ENCODE measurements at regions not wholly inside any gene's neighbourhood (a gene's known extent, or its start where the extent isn't known, plus 50 kb on each side); places are given as distances from the start of the nearest gene placed in this dataset.

- H3K4me3 Mint-ChIP-seq (ENCODE audit: unreplicated experiment) = no peak overlapping the region
- no peaks in the 10 kb centered on the region for H3K9me3 Mint-ChIP-seq (ENCODE audit: unreplicated experiment)
- FAIRE-seq = no peak
- H3K4me2 ChIP-seq (ENCODE audit: low read length) = no peak overlapping the region
- no peak overlapping the region for H3K4me3 ChIP-seq (ENCODE audit: insufficient read depth, low read depth, low read length)
- no peak for DNase-seq (ENCODE audit: low read depth)
- peaks cover 22% of the 10 kb centered on the region for H3K27me3 Mint-ChIP-seq (ENCODE audit: low read depth, unreplicated experiment)
- no peaks in the 10 kb centered on the region for H4K20me1 ChIP-seq (ENCODE audit: insufficient read depth, low read length)
- no peaks in the 10 kb centered on the region for H3K79me2 ChIP-seq (ENCODE audit: insufficient read depth, low read length)
- peak overlapping the region; percentile 11 for H2AFZ ChIP-seq (ENCODE audit: low read depth, low read length)
- H3K27me3 ChIP-seq (ENCODE audit: insufficient read depth, low read length) = no peaks in the 10 kb centered on the region
- H3K4me1 Mint-ChIP-seq (ENCODE audit: low read depth, unreplicated experiment) = no peaks in the 10 kb centered on the region
- H3K27ac Mint-ChIP-seq (ENCODE audit: unreplicated experiment) = no peak overlapping the region
- TF ChIP-seq CTCF (IDR thresholded peaks at IDR 0.05; ENCODE audit: insufficient read depth, low read depth, low read length) (no peak), EZH2 (IDR thresholded peaks at IDR 0.05; ENCODE audit: insufficient read depth, low read length) (no peak)
- no peaks in the 10 kb centered on the region for H3K36me3 ChIP-seq (ENCODE audit: insufficient read depth, low read length)
- no peaks in the 10 kb centered on the region for H3K4me1 ChIP-seq (ENCODE audit: insufficient read depth, low read length)
- H3K36me3 Mint-ChIP-seq (ENCODE audit: low read depth, unreplicated experiment) = no peaks in the 10 kb centered on the region
- H3K9me3 ChIP-seq (ENCODE audit: insufficient read depth, low read depth, low read length) = peaks cover 2% of the 10 kb centered on the region
- no peak overlapping the region for H3K27ac ChIP-seq (ENCODE audit: low read depth, low read length)
- no peak overlapping the region for H3K9ac ChIP-seq (ENCODE audit: low read length)
Measured at GRCh38 chr1:226799634-226800281, 60.7 kb upstream of the ITPKB start.

GRCh38 chr1:226798427-226799411 lies 59.6 kb upstream of the ITPKB start:
- peaks cover 20% of the 10 kb centered on the region for H3K27me3 Mint-ChIP-seq (ENCODE audit: low read depth, unreplicated experiment)
- TF ChIP-seq EZH2 (IDR thresholded peaks at IDR 0.05; ENCODE audit: insufficient read depth, low read length) (no peak), CTCF (IDR thresholded peaks at IDR 0.05; ENCODE audit: insufficient read depth, low read depth, low read length) (no peak)
- FAIRE-seq (no peak), DNase-seq (ENCODE audit: low read depth) (no peak)
- Histone ChIP-seq H3K27me3 (ENCODE audit: insufficient read depth, low read length) (peaks cover 4% of the 10 kb centered on the region), H4K20me1 (ENCODE audit: insufficient read depth, low read length) (no peaks in the 10 kb centered on the region), H3K79me2 (ENCODE audit: insufficient read depth, low read length) (no peaks in the 10 kb centered on the region), H3K4me1 (ENCODE audit: insufficient read depth, low read length) (no peaks in the 10 kb centered on the region), H3K36me3 (ENCODE audit: insufficient read depth, low read length) (no peaks in the 10 kb centered on the region), H3K9me3 (ENCODE audit: insufficient read depth, low read depth, low read length) (peaks cover 2% of the 10 kb centered on the region), H3K27ac (ENCODE audit: low read depth, low read length) (no peak overlapping the region), H3K9ac (ENCODE audit: low read length) (no peak overlapping the region), H3K4me3 (ENCODE audit: insufficient read depth, low read depth, low read length) (no peak overlapping the region), H3K4me2 (ENCODE audit: low read length) (no peak overlapping the region), H2AFZ (ENCODE audit: low read depth, low read length) (no peak overlapping the region)
- H3K27ac Mint-ChIP-seq (ENCODE audit: unreplicated experiment) = no peak overlapping the region
- peaks cover under 1% of the 10 kb centered on the region for H3K4me1 Mint-ChIP-seq (ENCODE audit: low read depth, unreplicated experiment)
- no peak overlapping the region for H3K4me3 Mint-ChIP-seq (ENCODE audit: unreplicated experiment)
- no peaks in the 10 kb centered on the region for H3K36me3 Mint-ChIP-seq (ENCODE audit: low read depth, unreplicated experiment)
- H3K9me3 Mint-ChIP-seq (ENCODE audit: unreplicated experiment) = no peaks in the 10 kb centered on the region
